ENCODE measurements at regions not wholly inside any gene's neighbourhood (a gene's known extent, or its start where the extent isn't known, plus 50 kb on each side); places are given as distances from the start of the nearest gene placed in this dataset.
A peak's percentile ranks its signal among the peaks of the same experiment; 100 is the strongest.

DNA sequence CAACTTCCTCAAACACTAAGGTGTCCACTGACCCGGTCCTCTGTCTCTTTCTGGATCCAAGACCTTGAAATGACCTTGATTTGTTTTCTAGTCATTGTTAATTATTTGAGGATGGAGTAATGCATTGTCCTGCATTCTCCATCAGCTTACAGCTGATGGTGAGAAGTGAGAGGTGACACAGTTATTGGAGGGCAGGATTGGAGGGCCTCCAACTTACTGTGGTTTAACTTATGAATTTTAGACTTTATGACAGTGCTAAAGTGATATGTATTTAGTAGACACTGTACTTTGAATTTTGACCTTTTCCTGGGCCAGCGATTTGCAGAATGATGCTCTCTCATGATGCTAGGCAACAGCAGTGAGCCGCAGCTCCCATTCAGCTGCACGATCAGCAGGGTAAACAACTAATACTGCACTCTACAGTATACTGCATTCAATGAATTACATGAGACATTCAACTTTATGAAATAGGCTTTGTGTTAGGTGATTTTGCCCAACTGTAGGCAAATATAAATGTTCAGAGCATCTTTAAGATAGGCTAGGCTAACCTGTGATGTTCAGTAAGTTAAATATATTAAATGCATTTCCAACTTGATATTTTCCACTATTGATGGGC, 200.0 kb upstream of the MEX3C start:
- WGBS, 2 experiments (ENCODE audit: extremely low coverage in 1 of 2, insufficient coverage in 1 of 2, insufficient read length in 1 of 2, insufficient replicate concordance in 2 of 2, low coverage in 1 of 2, low lambda C conversion rate in 2 of 2, missing lambda C conversion rate in 1 of 2) = 89% methylated on average over 4 of the region's 4 CpGs; no CpG with 5 or more reads in 1 of the 2 experiments
- CTCF ChIA-PET (ENCODE audit: partially characterized antibody) = interaction anchor here (4.6 kb wide), 1 partner anchor 13 kb away, joined by 23 read pairs; no protein-coding TSS in a partner anchor
- Histone ChIP-seq H3K27ac (ENCODE audit: low read depth, low read length) (no peak overlapping the region), H2BK12ac (ENCODE audit: low read depth, low read length) (no peak overlapping the region; the same call in 1 of the 2 replicates), H2AFZ (ENCODE audit: low read length) (no peak overlapping the region), H3K14ac (ENCODE audit: insufficient read length) (no peak overlapping the region), H3K9ac (replicated peaks in 1 of 4; ENCODE audit: extremely low read depth in 1 of 4, low read depth in 3 of 4, low read length in 3 of 4) (no peak overlapping the region), H4K20me1 (replicated peaks in 1 of 2; ENCODE audit: control insufficient read depth in 1 of 2, insufficient read depth in 2 of 2, low read length in 2 of 2) (no peaks in the 10 kb centered on the region), H2BK5ac (ENCODE audit: low read depth, low read length) (no peak overlapping the region), H3K4ac (replicated peaks; ENCODE audit: insufficient read length, low read depth, low read length) (no peak overlapping the region), H3K18ac (ENCODE audit: extremely low read depth, low read length) (0 out of 2 replicates have a peak overlapping the region, but pooled peaks have one; percentile 6), H3K56ac (replicated peaks; ENCODE audit: insufficient read length, low read depth, low read length) (no peak overlapping the region), H4K8ac (ENCODE audit: extremely low read depth, insufficient read depth, low read length) (no peak overlapping the region), H2BK15ac (ENCODE audit: low read length) (no peak overlapping the region), H4K91ac (replicated peaks; ENCODE audit: insufficient read length, low read length) (no peak overlapping the region), H3K79me2 (ENCODE audit: control insufficient read depth in 1 of 2, insufficient read depth in 2 of 2, low read length in 2 of 2) (no peaks in the 10 kb centered on the region), H3K27me3 (replicated peaks in 1 of 4; ENCODE audit: control insufficient read depth in 3 of 4, extremely low read depth in 1 of 4, insufficient read depth in 3 of 4, low read length in 3 of 4) (no peaks in the 10 kb centered on the region), H4K5ac (ENCODE audit: insufficient read length, low read depth, low read length) (no peak overlapping the region), H3K9me3 (ENCODE audit: insufficient read depth in 2 of 2, low read depth in 1 of 2, low read length in 1 of 2) (no peaks in the 10 kb centered on the region; a peak in 1 of 4 replicates), H3K23me2 (ENCODE audit: low read depth, low read length) (no peaks in the 10 kb centered on the region), H2BK120ac (replicated peaks; ENCODE audit: low read depth, low read length) (peak overlapping the region; percentile 18), H2BK20ac (ENCODE audit: low read length) (0 out of 2 replicates have a peak overlapping the region, but pooled peaks have one; percentile 29), H3K23ac (ENCODE audit: insufficient read length) (no peak overlapping the region), H3K4me2 (ENCODE audit: insufficient read depth in 1 of 2, low read depth in 2 of 2, low read length in 2 of 2) (no peak overlapping the region), H3K4me1 (replicated peaks in 1 of 4; ENCODE audit: control insufficient read depth in 3 of 4, insufficient read depth in 4 of 4, low read length in 3 of 4) (0 out of 7 replicates have a peak, but pooled peaks cover 0 to under 1% (median 0%) of the 10 kb centered on the region in 4 experiments), H3K79me1 (ENCODE audit: low read depth, low read length) (no peaks in the 10 kb centered on the region), H2AK5ac (ENCODE audit: low read depth, low read length) (no peak overlapping the region), H3K36me3 (ENCODE audit: control insufficient read depth in 2 of 4, insufficient read depth in 4 of 4, low read length in 3 of 4) (no peaks in the 10 kb centered on the region), H3K4me3 (ENCODE audit: extremely low read depth in 1 of 4, insufficient read depth in 2 of 4, low read depth in 3 of 4, low read length in 4 of 4) (no peak overlapping the region)
- POLR2A ChIA-PET (ENCODE audit: partially characterized antibody) = no interaction called here
- FAIRE-seq (no peak), DNase-seq (ENCODE audit: low read depth in 1 of 2, low spot score in 2 of 2) (no peak)
- no peak for TF ChIP-seq TEAD4 (IDR thresholded peaks at IDR 0.05; ENCODE audit: low read depth, low read length)
- TF ChIP-seq ZNF274 (IDR thresholded peaks at IDR 0.05; ENCODE audit: borderline replicate concordance, extremely low read depth, low read length) = no peak
- no peak for TF ChIP-seq EP300 (IDR thresholded peaks at IDR 0.05; ENCODE audit: borderline replicate concordance in 1 of 2, low read depth in 2 of 2, low read length in 2 of 2)
